HepG2 (cell line): ENCODE measurements at regions not wholly inside any gene's neighbourhood (a gene's known extent, or its start where the extent isn't known, plus 50 kb on each side); places are given as distances from the start of the nearest gene placed in this dataset.

Experiments used
- ATAC-seq: fragments of 200-7000 bp; cut with Tn5 transposase; 3 replicates; pipeline ENCODE4 v1.9.1; 2020; ENCODE audit warnings: mild to moderate bottlenecking, moderate library complexity
- BruUV-seq: library from RNA; stranded (reverse); fragments of 400-500 nt; replicated peaks from 2 replicates; lab custom pipeline; 2021; lab: Mats Ljungman, UMichigan
- CTCF ChIA-PET: fragments of 300-600 bp; formaldehyde crosslinking; extraction: SDS; loops from one replicate; lab custom pipeline; 2021; ENCODE audit warnings: low total read pairs, inconsistent platforms, low intra/inter-chr PET ratio; lab: Yijun Ruan, JAX
- POLR2A ChIA-PET: fragments of 350-600 bp; sonication (Branson Sonifier 250); formaldehyde crosslinking; loops from one replicate; lab custom pipeline; 2020; ENCODE audit warnings: antibody characterized with exemption, inconsistent platforms; lab: Yijun Ruan, JAX
- DNase-seq: peaks from one replicate; pipeline ENCODE4 v3.0.0-alpha.2; 2015; ENCODE audit warnings: low spot score
- FAIRE-seq: peaks from 3 replicates; lab custom pipeline; 2011; peaks lifted over from hg19 to GRCh38; lab: Jason Lieb, UNC
- H2AFZ ChIP-seq: one replicate; pipeline ENCODE4 v1.6.1; 2011; ENCODE audit warnings: low read length, inconsistent platforms
- H3K27ac ChIP-seq: fragments of 300-600 bp; 3 replicates; pipeline ENCODE4 v1.8.0; 2011; ENCODE audit warnings: mixed run types, mild to moderate bottlenecking, mixed read lengths, low read length, inconsistent platforms; ENCODE audit not compliant: insufficient read depth; ENCODE audit errors: extremely low read length
- H3K27me3 ChIP-seq, 2 experiments: fragments of 200-600 bp in 1 of 2; 2 replicates in 1 of 2; 3 replicates in 1 of 2; pipeline versions ENCODE4 v1.6.0 to v1.8.0; 2011; ENCODE audit warnings: low read length in 2 of 2, mild to moderate bottlenecking in 2 of 2, moderate library complexity in 2 of 2, inconsistent platforms in 1 of 2; ENCODE audit not compliant: insufficient read depth in 2 of 2, control insufficient read depth in 1 of 2
- H3K36me3 ChIP-seq, 2 experiments: fragments of 200-600 bp in 1 of 2; replicated peaks in 1 of 2; 2 replicates in 1 of 2; 3 replicates in 1 of 2; pipeline versions ENCODE4 v1.5.1 to v1.8.0; 2011; ENCODE audit warnings: low read length in 2 of 2, inconsistent platforms in 1 of 2; ENCODE audit not compliant: insufficient read depth in 2 of 2, control insufficient read depth in 1 of 2
- H3K4me1 ChIP-seq: 2 replicates; pipeline ENCODE4 v1.5.1; 2012; ENCODE audit warnings: low read length, inconsistent platforms; ENCODE audit not compliant: insufficient read depth
- H3K4me2 ChIP-seq: 2 replicates; pipeline ENCODE4 v1.6.0; 2011; ENCODE audit warnings: low read depth, low read length, inconsistent platforms
- H3K4me3 ChIP-seq, 3 experiments: fragments of 200-600 bp in 1 of 3; sonication (generic), shearing (Covaris generic) in 1 of 3; replicated peaks in 1 of 3; 2 replicates each; pipeline ENCODE4 v1.5.1; 2011 to 2016; ENCODE audit warnings: low read length in 3 of 3, inconsistent platforms in 2 of 3, low read depth in 2 of 3, mild to moderate bottlenecking in 2 of 3, control low read depth in 1 of 3, mixed read lengths in 1 of 3; ENCODE audit not compliant: insufficient read depth in 1 of 3
- H3K79me2 ChIP-seq: one replicate; pipeline ENCODE4 v1.6.1; 2011; ENCODE audit warnings: low read length, inconsistent platforms; ENCODE audit not compliant: insufficient read depth
- H3K9ac ChIP-seq: 2 replicates; pipeline ENCODE4 v1.6.0; 2011; ENCODE audit warnings: mild to moderate bottlenecking, low read depth, low read length, inconsistent platforms; ENCODE audit not compliant: insufficient read depth
- H3K9me3 ChIP-seq: 2 replicates; pipeline ENCODE4 v1.5.1; 2012; ENCODE audit warnings: mild to moderate bottlenecking, low read length
- H4K20me1 ChIP-seq: 2 replicates; pipeline ENCODE4 v1.6.0; 2011; ENCODE audit warnings: inconsistent platforms, mild to moderate bottlenecking, low read length, moderate library complexity; ENCODE audit not compliant: insufficient read depth
- CENPT ChIP-seq: sonication (generic); formaldehyde crosslinking; IDR thresholded peaks from 2 replicates; pipeline ENCODE4 v1.8.0; 2022; ENCODE audit warnings: low read depth, mild to moderate bottlenecking, moderate library complexity, missing genetic modification reagents
- DNMT3B ChIP-seq: conservative IDR thresholded peaks from 2 replicates; pipeline ENCODE4 v1.6.1; 2016; ENCODE audit warnings: missing biosample characterization, control low read depth
- ELF3 ChIP-seq: IDR thresholded peaks from 2 replicates; pipeline ENCODE4 v1.6.1; 2016; ENCODE audit warnings: missing genetic modification reagents, missing compliant biosample characterization
- ISX ChIP-seq: sonication (generic); formaldehyde crosslinking; conservative IDR thresholded peaks from 2 replicates; pipeline ENCODE4 v1.5.0; 2020; ENCODE audit warnings: missing genetic modification reagents
- MIXL1 ChIP-seq: IDR thresholded peaks from 2 replicates; pipeline ENCODE4 v1.6.1; 2016
- MTA1 ChIP-seq: sonication (generic); formaldehyde crosslinking; IDR thresholded peaks from 2 replicates; pipeline ENCODE4 v1.4.0; 2020; ENCODE audit warnings: missing genetic modification reagents, mild to moderate bottlenecking, borderline replicate concordance
- PAWR ChIP-seq: sonication (generic); formaldehyde crosslinking; IDR thresholded peaks from 2 replicates; pipeline ENCODE4 v1.4.0; 2020; ENCODE audit warnings: missing genetic modification reagents, mild to moderate bottlenecking, borderline replicate concordance
- PHB2 ChIP-seq: fragments of 450-650 bp; IDR thresholded peaks from 2 replicates; pipeline ENCODE4 v1.6.1; 2018; ENCODE audit not compliant: partially characterized antibody
- RBFOX2 ChIP-seq: fragments of 200-400 bp; formaldehyde crosslinking; IDR thresholded peaks from 2 replicates; pipeline ENCODE4 v1.6.1; 2017; ENCODE audit warnings: low read depth, mild to moderate bottlenecking, low read length
- SPEN ChIP-seq: sonication (generic); formaldehyde crosslinking; IDR thresholded peaks from 2 replicates; pipeline ENCODE4 v1.5.1; 2020; ENCODE audit warnings: low read depth, mild to moderate bottlenecking, missing genetic modification reagents
- SRSF1 ChIP-seq: fragments of 200-400 bp; formaldehyde crosslinking; optimal IDR thresholded peaks from 2 replicates; pipeline ENCODE3; 2017; ENCODE audit warnings: mild to moderate bottlenecking, low read depth, low read length, moderate library complexity
- ZNF264 ChIP-seq: sonication (generic); formaldehyde crosslinking; IDR thresholded peaks from 2 replicates; pipeline ENCODE4 v1.4.0; 2020; ENCODE audit warnings: missing genetic modification reagents
- ZNF441 ChIP-seq: sonication (generic); formaldehyde crosslinking; IDR thresholded peaks from 2 replicates; pipeline ENCODE4 v1.7.0; 2021; ENCODE audit warnings: missing genetic modification reagents, borderline replicate concordance
- ZNF766 ChIP-seq: sonication (generic); formaldehyde crosslinking; IDR thresholded peaks from 2 replicates; pipeline ENCODE4 v1.5.0; 2020; ENCODE audit warnings: missing genetic modification reagents, borderline replicate concordance
- in situ Hi-C: cut with HindIII; loops from 2 replicates; pipeline ENCODE4 v1.10.0; 2017; ENCODE audit warnings: low pct_unique_long_range_greater_than_20kb; ENCODE audit not compliant: extremely low pct_ligation_motif_present
- intact Hi-C: fragments of 100-400 bp; cut with micrococcal nuclease; formaldehyde crosslinking; loops from one replicate; pipeline ENCODE4 v1.10.0; 2022; ENCODE audit not compliant: unreplicated experiment
- TF ChIP-seq, protein P1 (sequence below): sonication (generic); formaldehyde crosslinking; IDR thresholded peaks from 2 replicates; pipeline ENCODE4 v1.5.0; 2020; ENCODE audit warnings: mild to moderate bottlenecking, missing genetic modification reagents
- TF ChIP-seq, protein P2 (sequence below): sonication (generic); formaldehyde crosslinking; IDR thresholded peaks from 2 replicates; pipeline ENCODE4 v1.8.0; 2022; ENCODE audit warnings: mild to moderate bottlenecking, missing genetic modification reagents; ENCODE audit not compliant: insufficient replicate concordance
- TF ChIP-seq, protein P3 (sequence below): sonication (generic); formaldehyde crosslinking; IDR thresholded peaks from 2 replicates; pipeline ENCODE4 v1.9.0; 2021; ENCODE audit warnings: missing genetic modification reagents, mild to moderate bottlenecking, borderline replicate concordance

DNA sequence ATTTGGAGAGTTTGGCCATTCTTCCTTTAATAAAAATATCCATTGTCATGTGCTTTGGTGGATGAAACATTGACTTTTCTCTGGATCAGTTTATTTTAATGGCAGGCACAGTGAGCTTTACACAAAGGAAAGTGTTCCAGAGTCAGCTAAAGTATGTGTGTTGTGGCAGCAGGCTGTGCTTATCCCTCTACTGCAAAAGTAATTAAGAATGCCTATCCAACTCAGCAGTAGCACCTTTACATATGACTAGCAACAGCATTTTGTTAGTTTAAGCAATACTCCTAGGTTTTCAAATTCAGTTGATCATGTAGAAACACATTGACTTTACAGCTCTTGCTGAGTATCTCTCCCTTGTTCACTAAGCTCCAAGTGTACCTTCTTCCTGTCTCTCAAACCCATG lies 730.5 kb upstream of the RGMB start:
- DNase-seq (no peak), ATAC-seq (no peak), FAIRE-seq (no peak)
- CTCF ChIA-PET = no interaction called here
- no peak overlapping the region for H2AFZ ChIP-seq
- no peak overlapping the region for H3K4me3 ChIP-seq
- H4K20me1 ChIP-seq = no peaks in the 10 kb centered on the region
- no TSS peak for BruUV-seq
- no peaks in the 10 kb centered on the region; a peak in 1 of 5 replicates for H3K27me3 ChIP-seq
- no peaks in the 10 kb centered on the region for H3K9me3 ChIP-seq
- in situ Hi-C loops (no loop called here), intact Hi-C loops (no loop called here)
- no peaks in the 10 kb centered on the region for H3K79me2 ChIP-seq
- H3K4me2 ChIP-seq = no peak overlapping the region
- H3K36me3 ChIP-seq = no peaks in the 10 kb centered on the region
- H3K27ac ChIP-seq = no peak overlapping the region
- POLR2A ChIA-PET = no interaction called here
- TF ChIP-seq ZNF441 (CRISPR knock-in tag) = no peak
- no peak for TF ChIP-seq ELF3 (CRISPR knock-in tag)
- TF ChIP-seq SRSF1 = no peak
- TF ChIP-seq ZNF766 = no peak
- no peak for TF ChIP-seq SPEN (CRISPR knock-in tag)
- TF ChIP-seq ISX = no peak
- TF ChIP-seq MTA1 (CRISPR knock-in tag) = no peak
- TF ChIP-seq ZNF264 (CRISPR knock-in tag) = no peak
- TF ChIP-seq, protein P1, sequence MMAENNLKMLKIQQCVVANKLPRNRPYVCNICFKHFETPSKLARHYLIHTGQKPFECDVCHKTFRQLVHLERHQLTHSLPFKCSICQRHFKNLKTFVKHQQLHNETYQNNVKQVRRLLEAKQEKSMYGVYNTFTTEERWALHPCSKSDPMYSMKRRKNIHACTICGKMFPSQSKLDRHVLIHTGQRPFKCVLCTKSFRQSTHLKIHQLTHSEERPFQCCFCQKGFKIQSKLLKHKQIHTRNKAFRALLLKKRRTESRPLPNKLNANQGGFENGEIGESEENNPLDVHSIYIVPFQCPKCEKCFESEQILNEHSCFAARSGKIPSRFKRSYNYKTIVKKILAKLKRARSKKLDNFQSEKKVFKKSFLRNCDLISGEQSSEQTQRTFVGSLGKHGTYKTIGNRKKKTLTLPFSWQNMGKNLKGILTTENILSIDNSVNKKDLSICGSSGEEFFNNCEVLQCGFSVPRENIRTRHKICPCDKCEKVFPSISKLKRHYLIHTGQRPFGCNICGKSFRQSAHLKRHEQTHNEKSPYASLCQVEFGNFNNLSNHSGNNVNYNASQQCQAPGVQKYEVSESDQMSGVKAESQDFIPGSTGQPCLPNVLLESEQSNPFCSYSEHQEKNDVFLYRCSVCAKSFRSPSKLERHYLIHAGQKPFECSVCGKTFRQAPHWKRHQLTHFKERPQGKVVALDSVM (CRISPR knock-in tag) = no peak
- no peak for TF ChIP-seq MIXL1 (CRISPR knock-in tag)
- no peak for TF ChIP-seq RBFOX2
- TF ChIP-seq, protein P2, sequence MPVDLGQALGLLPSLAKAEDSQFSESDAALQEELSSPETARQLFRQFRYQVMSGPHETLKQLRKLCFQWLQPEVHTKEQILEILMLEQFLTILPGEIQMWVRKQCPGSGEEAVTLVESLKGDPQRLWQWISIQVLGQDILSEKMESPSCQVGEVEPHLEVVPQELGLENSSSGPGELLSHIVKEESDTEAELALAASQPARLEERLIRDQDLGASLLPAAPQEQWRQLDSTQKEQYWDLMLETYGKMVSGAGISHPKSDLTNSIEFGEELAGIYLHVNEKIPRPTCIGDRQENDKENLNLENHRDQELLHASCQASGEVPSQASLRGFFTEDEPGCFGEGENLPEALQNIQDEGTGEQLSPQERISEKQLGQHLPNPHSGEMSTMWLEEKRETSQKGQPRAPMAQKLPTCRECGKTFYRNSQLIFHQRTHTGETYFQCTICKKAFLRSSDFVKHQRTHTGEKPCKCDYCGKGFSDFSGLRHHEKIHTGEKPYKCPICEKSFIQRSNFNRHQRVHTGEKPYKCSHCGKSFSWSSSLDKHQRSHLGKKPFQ (CRISPR knock-in tag) = no peak
- TF ChIP-seq PHB2 = no peak
- TF ChIP-seq, protein P3, sequence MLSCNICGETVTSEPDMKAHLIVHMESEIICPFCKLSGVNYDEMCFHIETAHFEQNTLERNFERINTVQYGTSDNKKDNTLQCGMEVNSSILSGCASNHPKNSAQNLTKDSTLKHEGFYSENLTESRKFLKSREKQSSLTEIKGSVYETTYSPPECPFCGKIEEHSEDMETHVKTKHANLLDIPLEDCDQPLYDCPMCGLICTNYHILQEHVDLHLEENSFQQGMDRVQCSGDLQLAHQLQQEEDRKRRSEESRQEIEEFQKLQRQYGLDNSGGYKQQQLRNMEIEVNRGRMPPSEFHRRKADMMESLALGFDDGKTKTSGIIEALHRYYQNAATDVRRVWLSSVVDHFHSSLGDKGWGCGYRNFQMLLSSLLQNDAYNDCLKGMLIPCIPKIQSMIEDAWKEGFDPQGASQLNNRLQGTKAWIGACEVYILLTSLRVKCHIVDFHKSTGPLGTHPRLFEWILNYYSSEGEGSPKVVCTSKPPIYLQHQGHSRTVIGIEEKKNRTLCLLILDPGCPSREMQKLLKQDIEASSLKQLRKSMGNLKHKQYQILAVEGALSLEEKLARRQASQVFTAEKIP (CRISPR knock-in tag) = no peak
- no peak for TF ChIP-seq DNMT3B (CRISPR knock-in tag)
- TF ChIP-seq PAWR (CRISPR knock-in tag) = no peak
- TF ChIP-seq CENPT = no peak
- H3K4me1 ChIP-seq = no peaks in the 10 kb centered on the region
- no peak overlapping the region for H3K9ac ChIP-seq
